ENCODE measurements at regions not wholly inside any gene's neighbourhood (a gene's known extent, or its start where the extent isn't known, plus 50 kb on each side); places are given as distances from the start of the nearest gene placed in this dataset.

DNA sequence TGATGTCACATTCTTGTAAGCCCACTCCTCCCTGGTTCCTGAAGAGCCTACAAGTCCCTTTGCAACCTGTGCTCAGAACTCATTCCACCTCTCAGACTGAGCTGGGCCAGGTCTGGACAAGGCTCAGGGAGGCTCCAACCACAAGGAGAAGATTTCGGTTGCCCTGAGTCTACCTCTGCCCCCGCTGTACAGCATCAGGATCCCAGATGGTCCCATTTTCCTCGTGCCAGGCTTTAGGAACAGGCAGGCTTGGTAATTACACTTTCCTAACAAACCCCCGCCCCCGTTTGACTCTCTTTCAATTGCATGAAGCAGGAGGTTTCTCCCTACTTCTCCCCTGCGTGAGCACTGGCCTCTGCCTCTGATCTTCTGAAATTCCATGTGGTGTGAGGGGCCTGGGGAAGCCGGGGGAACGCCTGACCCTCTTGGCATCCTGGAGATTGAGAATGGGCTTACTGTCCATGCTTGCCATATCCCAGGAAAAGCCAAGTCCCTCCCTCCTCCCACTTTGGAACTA, 86.9 kb upstream of the CTNNA1 start:
- peak; percentile 59 for DNase-seq (ENCODE audit: low spot score)

DNA sequence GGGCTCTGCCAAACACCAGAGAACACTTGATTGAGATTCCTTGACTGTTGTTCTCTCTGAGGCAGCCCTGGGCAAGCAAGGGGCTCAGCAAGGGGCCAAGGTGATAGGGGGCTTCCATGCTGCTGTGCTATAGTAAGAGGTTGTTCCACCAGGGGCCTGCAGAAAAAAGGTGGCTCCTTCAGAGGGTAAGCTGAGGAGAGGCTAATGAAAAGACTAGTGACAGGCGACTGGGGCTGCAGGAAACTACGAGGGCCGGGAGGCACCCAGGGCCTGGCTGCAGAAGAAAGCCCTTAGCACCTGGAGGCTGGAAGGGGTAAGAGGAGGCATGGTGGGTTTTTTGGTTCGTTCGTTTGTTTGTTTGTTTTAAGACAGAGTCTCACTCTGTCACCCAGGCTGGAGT, 88.0 kb upstream of the CTNNA1 start:
- DNase-seq (ENCODE audit: low spot score) = peak; percentile 79

DNA sequence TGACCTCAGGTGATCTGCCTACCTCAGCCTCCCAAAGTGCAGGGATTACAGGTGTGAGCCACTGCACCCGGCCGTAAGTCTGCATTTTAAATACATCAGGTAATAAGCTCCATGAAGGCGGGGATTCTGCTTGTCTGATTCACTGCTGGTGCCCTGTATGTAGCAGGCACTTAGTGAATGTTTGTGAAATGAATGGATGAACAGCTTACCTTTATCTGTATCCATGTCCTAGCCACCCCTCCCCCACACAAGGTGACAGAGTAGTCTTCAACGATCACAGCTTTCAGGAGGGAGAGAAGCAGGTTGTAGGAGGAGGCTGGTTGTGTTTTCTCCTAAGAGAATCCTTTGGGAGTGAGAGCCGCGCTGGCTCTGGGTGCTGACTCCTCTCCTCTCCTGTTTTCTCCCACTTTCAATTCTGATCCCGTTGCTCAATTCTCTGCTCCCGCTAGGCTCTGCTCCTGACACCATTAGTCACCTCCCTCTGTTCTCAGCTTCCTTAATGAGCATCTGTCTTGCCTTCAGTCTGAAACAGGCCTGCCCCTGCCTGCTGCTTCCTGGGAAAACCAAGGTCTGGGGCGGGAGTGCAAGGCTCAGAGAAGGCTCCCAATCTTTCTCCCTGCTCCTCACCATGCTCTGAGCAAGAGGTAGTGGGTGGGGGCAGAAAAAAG, 88.8 kb upstream of the CTNNA1 start:
- peak; percentile 79 for DNase-seq (ENCODE audit: low spot score)

DNA sequence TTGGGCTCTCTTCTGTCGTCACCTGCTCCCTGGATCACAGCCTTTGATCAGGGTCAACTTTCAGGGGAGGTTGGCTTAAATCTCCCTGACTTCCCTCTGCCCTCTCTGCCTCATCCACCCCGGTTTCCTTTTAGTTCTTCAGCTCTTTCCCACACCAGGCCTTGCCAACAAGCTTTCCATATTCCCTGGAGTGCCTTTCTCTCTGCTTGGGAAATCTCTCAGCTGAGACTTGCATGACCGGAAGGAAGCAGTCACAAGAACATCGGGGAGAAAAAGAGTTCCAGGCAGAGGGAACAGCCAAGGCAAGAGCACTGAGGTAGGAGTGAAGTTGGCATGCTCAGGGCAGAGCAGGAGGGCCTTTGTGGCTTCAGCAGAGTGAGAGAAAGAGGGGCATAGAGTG, 88.4 kb upstream of the HSPA9 start:
- DNase-seq (ENCODE audit: low spot score) = no peak

DNA sequence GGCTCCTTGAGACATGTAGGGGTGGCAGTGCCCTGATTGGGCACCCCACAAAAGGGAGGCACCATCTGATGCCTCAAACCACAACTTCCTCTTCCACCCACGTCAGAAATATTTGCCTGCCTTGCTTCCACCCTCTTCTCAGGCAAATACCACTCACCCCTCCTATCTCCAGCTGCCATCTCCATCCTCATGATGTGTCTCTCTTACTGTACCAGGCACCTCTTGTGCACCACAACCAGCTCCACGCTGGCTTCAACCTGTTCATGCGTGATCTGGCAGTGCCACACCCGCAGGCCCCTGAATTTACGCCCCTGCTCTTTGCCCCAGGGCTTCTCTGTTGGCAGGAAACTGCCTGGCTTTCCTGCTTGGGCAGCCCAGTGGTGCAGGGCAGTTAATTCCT, 87.8 kb upstream of the HSPA9 start:
- peak; percentile 75 for DNase-seq (ENCODE audit: low spot score)

DNA sequence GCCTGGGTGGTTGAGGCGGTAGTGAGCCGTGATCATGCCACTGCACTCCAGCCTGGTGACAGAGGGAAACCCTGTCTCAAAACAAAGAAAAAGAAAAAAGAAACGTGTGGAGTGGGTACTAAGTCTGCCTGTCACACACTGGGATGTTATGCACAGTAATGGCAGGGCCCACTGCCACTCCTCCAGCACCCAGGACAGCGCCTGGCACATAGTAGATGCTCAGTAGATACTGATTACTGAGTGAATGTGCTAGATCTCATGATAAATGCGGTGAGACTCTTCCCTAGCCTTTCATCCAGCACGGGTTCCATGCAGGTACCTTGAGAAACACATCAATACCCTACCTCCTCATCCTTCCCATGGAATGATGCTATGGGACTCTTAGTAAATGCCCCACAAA, 87.4 kb upstream of the HSPA9 start:
- peak; percentile 20 for DNase-seq (ENCODE audit: low spot score)

DNA sequence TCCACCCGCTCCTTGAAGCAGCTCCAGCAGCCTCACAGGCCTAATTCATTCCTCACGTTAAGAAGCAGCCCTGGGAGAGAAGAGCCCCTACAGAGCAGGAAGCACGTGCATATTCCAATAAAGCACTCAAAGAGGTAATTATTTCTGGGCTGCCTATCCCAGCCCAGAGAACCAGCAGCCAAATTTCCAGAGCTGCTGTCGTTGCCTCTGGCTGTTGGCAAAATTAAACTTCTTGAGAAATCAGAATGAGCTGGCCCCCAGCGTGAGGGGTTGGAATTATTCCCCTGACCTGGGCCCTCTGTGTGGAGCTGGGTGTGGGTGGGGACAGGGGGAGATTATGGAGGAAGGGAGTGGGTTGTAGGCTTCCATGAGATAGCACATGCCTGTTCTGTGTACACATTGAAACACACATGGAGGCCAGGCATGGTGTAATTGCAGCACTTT, 86.8 kb upstream of the HSPA9 start:
- peak; percentile 67 for DNase-seq (ENCODE audit: low spot score)

DNA sequence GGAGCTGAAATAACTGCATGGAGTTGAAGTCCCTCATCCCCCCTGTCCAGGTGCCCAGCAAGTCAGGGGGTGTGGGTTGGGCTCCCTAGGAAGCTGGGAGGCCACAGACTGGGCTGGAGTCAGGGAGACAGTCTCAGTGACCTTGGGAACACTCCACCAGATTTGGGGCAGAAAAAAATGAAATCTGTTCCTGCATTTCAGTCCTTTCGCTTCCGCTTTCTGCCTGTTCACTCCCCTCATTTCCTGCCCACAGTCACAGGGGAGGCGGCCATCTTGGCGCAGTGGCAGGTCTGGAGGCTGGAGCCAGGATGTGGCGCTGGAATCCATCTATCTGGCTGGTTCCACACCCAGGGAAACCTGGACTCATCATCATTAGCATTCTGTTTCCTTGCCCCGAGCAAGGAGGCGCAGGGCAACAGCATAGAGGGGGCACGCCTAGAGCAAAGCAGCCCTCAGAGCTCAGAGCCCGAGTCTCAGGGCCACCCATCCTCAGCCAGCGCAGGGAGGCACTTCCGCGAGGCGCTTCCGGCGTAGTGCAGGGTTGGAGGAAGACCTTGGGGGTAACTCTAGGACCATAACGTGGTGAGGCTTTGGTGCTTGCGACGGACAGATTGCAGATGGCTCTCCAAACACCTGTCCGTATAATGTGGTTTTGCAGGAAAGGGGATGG, 86.2 kb upstream of the HSPA9 start:
- peak; percentile 85 for DNase-seq (ENCODE audit: low spot score)

DNA sequence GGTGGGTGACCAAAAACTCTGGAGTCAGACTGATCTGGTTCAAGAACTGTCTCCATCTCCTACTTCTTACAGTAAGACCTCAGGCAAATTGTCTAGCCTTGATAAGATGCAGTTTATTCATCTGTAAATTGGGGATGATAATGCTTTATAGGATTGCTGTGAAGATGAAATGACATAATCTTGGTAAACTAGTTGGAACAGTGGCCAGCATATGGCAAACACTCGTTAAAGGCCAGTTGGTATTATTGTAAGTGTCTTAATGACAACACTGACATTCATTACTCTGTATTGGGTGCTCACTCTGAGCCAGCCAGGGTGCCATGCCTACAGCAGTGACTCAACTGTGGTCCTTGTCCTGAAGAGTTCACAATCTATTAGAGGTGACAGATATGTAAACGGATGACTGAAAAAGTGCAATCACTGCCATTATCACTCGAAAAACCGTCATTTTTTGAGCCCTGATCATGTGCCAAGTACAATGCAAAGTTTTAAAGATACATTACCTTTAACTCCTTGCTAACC, 84.9 kb upstream of the HSPA9 start:
- no peak for DNase-seq (ENCODE audit: low spot score)

DNA sequence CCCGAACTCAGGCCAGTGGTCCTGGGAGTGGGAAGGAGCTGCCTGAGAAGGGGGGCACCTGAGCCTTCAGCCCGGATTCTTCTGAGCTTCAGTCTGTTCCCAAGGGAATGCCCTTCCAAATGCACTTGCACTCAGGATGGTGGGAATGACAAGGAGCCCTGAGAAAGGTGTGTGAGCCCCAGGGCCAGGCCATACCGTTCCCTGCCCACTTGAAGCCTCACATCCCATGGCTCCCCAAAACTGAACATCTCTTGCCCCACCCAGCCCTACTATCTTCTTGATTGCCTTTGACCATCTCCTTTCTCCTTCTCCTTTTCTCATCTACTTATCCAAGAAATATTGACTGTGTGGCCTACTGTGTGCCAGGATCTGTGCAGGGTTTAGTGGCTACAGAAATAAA, 84.4 kb upstream of the HSPA9 start:
- DNase-seq (ENCODE audit: low spot score) = no peak

DNA sequence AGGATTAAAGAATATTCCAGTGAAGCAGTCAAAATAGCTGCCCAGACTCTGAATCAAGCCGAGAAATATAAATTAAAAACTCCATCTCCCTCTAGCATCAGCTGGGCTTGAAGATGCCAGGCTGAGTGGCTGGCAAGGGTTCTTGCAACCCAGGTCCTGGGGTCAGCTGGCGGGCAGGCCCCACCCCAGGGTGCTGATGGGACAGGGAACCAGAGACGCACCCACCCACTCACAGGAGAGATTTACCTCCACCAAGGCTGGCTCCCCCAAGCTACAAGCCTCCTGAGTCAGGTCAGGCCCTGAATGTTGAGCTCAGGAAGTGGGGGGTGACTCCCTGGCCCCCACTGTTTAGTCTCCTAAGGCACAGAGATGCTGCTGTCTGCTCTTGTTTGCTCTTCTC, 83.9 kb upstream of the HSPA9 start:
- DNase-seq (ENCODE audit: low spot score) = peak; percentile 57

DNA sequence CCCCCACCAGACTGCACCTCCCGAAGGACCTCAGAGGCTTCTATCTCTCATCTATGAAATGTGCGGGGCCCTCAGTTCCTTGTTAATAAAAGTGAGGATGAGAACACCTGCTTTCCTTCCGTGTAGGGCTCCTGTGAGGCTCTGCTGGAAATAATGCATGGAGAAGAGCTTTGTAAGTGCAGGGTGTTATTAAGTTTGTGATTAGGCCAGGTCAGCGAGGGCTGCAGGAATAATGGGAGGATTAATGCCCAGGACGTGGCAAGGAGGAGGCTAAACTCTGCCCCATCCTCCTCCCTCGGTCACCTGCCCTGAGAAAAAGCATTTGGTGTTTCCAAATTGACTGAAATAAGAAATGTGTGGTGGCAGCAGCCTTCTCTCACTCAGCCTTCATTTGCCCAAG, 83.5 kb upstream of the HSPA9 start:
- peak; percentile 28 for DNase-seq (ENCODE audit: low spot score)

DNA sequence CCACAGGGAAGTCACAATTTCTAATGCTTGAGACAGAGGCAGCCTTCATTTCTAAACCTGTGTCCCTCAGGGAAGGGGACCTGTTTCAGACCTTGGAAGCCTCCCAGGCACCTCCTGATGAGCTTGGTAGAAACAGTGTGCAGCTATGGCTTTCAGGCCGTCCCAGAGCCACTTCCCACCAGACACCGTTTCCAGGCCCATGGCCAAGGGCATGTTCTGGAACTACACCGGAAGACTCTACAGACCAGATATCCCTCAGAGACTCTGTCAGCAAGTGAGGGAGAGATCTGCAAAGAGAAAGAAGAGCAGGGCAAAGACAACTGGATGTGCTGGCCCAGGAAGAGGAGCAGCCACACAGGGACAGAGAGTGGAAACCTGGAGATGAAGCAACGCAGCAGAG, 82.2 kb upstream of the HSPA9 start:
- DNase-seq (ENCODE audit: low spot score) = no peak

DNA sequence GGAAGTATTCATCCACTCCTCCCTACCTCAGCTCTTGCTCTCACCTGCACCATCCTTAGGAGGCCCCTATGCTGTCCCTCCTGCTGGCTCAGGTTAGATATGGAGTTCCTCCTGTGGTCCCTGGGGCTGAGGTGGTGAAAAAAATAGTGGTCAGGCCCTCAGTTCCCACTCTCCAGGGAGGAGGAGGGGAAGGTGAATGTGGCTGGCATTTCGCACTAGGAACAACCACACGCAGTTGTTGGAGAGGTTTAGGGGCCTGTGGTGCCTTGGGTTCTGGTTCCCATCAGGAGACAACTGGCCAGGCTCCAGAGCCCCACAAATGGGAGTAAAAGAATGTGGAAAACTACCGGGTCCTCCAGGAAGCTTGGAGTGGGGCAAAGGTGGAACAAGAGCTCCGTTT, 81.7 kb upstream of the HSPA9 start:
- DNase-seq (ENCODE audit: low spot score) = no peak

DNA sequence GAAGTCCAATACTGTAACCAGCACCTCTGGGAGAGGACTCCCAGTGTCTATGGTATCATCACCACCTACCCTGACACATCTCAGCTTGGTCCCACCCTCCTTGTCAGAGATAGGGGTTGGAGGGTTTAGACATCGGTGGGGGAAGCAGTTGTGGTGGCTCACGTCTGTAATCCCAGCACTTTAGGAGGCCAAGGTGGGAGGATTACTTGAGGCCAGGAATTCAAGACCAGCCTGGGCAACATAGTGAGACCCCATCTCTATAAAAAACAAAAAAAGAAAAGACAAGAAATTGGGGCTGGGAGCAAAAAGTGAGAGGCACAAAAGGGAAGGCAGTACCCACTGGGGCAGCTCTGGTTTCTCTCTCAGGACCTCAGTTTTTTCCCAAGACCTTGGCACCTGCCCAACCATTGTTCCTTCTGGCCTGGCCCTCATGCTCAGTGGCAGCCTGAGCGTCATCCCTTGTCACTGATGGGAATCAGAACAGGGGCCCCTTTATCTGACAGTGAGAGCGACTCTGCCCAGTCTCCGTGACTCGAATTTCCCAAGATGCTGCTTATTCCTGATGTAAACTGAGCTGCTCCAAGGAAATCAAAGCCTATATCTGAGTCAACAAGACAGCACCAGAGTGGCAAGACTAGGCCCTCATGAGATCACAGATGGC, 80.5 kb upstream of the HSPA9 start:
- DNase-seq (ENCODE audit: low spot score) = no peak

DNA sequence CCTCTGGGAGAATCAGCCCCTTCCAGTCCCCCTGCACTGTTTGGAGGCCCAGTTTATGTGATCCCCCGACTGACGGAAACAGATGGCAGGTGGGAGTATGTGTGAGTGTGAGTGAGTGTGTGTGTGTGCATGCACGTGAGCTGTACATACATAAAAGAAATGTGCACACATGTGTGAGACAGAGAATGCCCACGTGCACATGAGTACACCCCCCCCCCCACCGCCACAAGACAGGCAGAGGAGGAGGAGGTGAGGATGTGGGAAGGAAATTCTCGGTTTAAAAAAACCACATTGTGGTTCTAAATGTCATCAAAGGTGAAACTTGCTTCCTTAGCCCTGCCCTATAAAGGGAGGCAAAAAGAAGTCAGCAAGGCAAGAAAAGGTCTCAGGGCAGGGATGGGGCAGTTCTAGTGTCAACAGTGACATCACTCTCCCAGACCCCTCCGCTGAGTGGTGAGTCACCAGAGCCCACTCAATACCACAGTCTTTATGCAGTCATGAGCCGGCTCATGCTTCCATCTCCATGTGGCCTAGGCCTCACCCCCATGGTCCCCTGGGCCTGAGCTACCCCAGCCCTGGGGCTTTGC, 79.2 kb upstream of the HSPA9 start:
- DNase-seq (ENCODE audit: low spot score) = no peak

DNA sequence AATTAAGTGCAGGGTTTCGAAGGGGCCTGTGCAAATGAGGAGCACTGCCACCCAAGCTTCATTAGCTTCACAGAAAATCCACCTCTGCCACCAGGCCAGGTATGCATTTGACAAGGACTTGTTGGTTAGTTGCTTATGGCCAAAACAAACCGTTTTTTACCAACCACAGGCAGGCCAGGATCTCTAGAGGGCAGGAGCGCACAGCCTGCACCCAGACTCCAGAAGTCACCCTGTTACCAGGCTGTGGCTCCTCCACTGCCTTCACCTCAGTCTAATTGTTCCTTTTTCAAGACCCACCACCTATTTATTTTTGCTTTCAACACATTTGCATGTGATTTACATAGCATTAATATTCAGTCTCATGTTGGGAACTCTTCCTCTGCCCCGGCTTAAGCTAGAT, 78.3 kb upstream of the HSPA9 start:
- DNase-seq (ENCODE audit: low spot score) = no peak

DNA sequence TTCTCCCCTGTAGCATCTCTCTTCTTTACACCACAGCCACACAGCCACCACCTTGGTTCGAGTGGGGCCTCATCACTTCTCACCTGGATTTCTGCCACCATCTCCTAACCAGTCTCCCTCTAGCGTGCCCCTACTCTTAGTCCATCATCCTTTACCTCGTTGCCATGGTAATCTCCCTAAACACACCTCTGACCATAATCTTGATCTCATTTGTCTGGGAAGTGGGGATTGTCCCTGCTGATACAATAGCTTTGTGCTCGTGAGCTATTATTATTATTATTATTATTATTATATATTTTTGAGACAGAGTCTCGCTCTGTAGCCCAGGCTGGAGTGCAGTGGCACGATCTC, 76.5 kb upstream of the HSPA9 start:
- DNase-seq (ENCODE audit: low spot score) = no peak

DNA sequence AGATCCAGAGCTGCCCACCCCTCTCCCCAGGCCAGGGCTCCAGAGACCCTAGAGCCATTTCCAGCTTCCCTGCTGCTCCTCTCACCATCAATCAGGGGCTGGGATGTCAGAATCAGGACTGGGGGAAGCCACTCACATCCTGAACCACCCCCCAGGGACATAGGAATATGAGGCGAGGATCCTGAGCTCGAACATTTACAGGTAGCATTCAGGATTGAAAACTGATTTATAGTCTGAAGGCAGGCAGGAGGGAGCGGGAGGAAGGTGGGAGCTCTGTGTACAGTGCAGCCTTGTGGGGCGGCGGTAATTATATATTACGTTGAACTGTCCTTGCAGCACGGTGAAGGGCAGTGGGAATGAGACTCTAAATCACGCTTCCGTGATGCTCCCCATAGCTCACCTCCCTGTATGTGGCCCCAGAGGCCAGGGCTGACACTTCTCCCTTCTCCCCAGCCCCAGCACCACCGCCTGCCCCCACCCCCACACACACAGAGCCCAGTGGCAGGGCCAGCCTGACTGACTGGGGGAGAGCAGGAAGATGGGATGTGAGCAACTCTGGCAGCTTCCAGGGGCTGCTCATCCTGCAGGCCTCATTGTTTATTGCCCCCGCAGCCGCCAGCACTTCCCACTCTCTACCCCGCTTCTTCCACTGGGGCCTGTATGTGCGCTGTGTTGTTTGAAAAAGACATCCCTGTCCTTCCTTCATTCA, 76.0 kb upstream of the HSPA9 start:
- DNase-seq (ENCODE audit: low spot score) = no peak

DNA sequence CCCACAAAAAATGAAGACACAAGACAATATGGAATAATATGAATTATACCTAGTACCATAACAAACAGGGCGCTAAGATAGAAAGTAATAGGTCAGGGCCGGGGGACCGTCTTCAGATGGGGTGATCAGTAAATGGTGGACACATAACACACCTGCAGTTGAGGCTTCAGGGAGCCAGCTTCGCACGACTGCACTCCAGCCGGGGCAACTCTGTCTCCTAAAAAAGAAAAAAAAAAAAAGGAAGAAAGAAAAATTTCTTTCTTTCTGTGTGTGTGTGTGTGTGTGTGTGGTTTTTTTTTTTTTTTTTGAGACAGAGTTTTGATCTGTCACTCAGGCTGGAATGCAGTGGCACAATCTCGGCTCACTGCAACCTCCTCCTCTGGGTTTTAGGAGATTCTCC, 75.0 kb upstream of the HSPA9 start:
- no peak for DNase-seq (ENCODE audit: low spot score)

DNA sequence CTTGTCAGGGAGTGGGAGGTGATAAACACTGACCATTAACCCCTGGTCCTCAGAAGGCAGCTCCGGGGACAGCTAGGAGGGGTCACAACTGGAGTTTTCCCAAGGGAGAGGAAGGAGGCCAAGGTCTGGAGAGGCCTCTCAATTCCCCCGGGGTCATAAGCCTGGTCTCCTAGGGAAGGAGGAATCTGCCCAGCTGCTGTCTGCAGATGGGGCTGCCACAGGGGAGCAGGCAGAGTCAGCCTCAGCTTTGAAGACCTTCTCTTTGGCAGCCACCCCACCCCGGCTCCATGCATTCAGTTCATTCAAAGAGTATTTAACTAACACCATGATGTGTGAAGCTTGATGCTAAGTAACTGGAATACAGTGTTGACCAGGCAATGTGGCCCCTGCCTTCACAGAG, 74.6 kb upstream of the HSPA9 start:
- no peak for DNase-seq (ENCODE audit: low spot score)

Data from mesenteric fat pad (tissue), 1 donor.